Fibroblast of mammary gland (primary cell): ENCODE measurements at regions not wholly inside any gene's neighbourhood (a gene's known extent, or its start where the extent isn't known, plus 50 kb on each side); places are given as distances from the start of the nearest gene placed in this dataset.

ENCODE experiments used
- DNase-seq: peaks from one replicate; pipeline ENCODE4 v3.0.0-alpha.2; 2010; ENCODE audit warnings: low read depth
- H3K4me3 ChIP-seq: 2 replicates; pipeline ENCODE4 v1.5.1; 2011; ENCODE audit warnings: low read depth, mild to moderate bottlenecking, low read length, moderate library complexity; ENCODE audit not compliant: control insufficient read depth
- CTCF ChIP-seq: conservative IDR thresholded peaks from 2 replicates; pipeline ENCODE4 v1.5.1; 2011; ENCODE audit warnings: low read depth, low read length, inconsistent platforms; ENCODE audit not compliant: control insufficient read depth, insufficient read depth

GRCh38 chr3:72408983-72409779 lies 439.1 kb downstream of the SHQ1 start:
- H3K4me3 ChIP-seq: no peak overlapping the region
- no peak for TF ChIP-seq CTCF
- DNase-seq: peak; percentile 8

GRCh38 chr3:72407766-72408165 lies 440.5 kb downstream of the SHQ1 start:
- no peak for DNase-seq
- no peak overlapping the region for H3K4me3 ChIP-seq
- no peak for TF ChIP-seq CTCF

GRCh38 chr3:72405943-72406566 lies 442.2 kb downstream of the SHQ1 start:
- no peak overlapping the region for H3K4me3 ChIP-seq
- DNase-seq: peak; percentile 31
- TF ChIP-seq CTCF: no peak

GRCh38 chr3:72401005-72401545 lies 447.2 kb downstream of the SHQ1 start:
- H3K4me3 ChIP-seq: no peak overlapping the region
- peak; percentile 58 for DNase-seq
- no peak for TF ChIP-seq CTCF

- DNase-seq: no peak
- no peak overlapping the region for H3K4me3 ChIP-seq
- no peak for TF ChIP-seq CTCF
These were observed 449.5 kb downstream of the SHQ1 start for GRCh38 chr3:72398781-72399180.

- DNase-seq: no peak
- no peak overlapping the region for H3K4me3 ChIP-seq
- no peak for TF ChIP-seq CTCF
These were observed 450.7 kb downstream of the SHQ1 start for GRCh38 chr3:72397586-72397985.
